Caki2 (cell line): ENCODE measurements at regions not wholly inside any gene's neighbourhood (a gene's known extent, or its start where the extent isn't known, plus 50 kb on each side); places are given as distances from the start of the nearest gene placed in this dataset.

Experiments used
- DNase-seq: peaks from one replicate; pipeline ENCODE4 v3.0.0-alpha.2; 2015; ENCODE audit warnings: low read depth
- in situ Hi-C: cut with HindIII; loops from 2 replicates; pipeline ENCODE4 v1.10.0; 2016; ENCODE audit warnings: low sequenced_read_pairs, low pct_unique_long_range_greater_than_20kb, mixed read lengths

DNA sequence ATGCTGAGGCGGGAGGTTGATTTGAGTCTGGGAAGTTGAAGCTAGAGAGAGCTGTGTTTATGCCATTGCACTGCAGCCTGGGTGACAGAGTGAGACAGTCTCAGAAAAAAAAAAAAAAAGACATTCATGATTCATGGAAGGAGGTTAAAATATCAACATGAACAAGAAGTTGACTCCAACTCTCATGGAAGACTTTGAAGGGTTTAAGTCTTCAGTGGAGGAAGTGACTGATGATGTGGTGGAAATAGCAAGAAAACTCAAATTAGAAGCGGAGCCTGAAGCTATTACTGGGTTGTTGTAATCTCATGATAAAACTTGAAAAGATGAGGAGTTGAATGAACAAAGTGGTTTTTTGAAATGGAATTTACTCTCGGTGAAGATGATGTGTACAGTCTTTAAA, 491.8 kb downstream of the SQOR start:
- in situ Hi-C loops: no loop called here

DNA sequence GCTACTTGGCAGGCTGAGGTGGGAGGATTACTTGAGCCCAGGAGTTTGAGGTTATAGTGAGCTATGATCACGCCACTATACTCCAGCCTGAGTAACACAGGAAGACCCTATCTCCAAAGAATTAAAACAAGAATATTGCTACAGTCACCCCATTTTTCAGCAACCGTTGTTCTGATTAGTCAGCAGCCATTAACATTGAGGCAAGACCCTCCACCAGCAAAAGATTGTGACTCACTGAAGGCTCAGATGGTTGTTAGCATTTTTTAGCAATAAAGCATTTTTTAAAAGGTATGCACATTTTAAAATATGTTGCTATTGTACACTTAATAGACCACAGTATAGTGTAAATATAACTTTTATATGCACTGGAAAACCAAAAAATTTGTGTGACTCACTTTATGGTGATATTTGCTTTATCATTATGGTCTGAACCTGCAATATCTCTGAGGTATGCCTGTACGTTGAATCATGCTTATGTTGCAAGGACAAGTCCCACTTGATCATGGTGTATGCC, 492.6 kb downstream of the SQOR start:
- in situ Hi-C loops: no loop called here
- DNase-seq: no peak

More for the DNA sequence above, 491.8 kb downstream of the SQOR start:
- no peak for DNase-seq

DNA sequence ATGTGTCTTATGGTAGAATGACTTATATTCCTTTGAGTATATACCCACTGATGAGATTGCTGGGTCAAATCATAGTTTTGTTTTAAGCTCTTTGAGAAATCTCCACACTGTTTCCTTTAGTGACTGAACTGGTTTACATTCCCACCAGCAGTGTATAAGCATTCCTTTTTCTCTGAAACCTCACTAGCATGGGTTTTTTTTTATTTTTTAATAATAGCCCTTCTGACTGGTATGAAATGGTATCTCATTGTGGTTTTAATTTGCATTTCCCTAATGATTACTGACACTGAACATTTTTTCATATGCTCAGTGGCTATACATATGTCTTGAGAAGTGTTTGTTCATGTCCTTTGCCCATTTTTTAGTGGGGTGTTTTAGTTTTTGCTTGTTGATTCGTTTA, 494.3 kb downstream of the SQOR start:
- in situ Hi-C loops: no loop called here
- no peak for DNase-seq

DNA sequence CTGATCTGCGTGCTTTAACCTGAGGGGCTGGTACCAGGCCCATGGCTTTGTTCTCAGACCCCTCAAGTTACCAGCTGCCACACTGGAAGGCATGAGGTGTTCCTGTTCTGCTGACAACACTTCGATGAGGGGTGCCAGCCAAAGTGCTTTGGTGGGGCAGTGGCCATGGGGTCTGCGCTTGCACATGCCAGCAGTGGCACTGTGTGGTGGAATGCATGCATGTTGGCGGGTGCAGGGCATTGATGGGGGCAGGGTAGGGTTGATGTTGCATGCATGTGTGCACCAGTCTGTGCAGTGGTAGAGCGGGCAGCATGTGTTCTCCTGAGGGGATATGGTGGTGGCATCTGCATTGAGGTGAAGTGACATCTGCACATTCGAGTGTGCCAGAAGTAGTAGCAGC, 497.0 kb downstream of the SQOR start:
- no peak for DNase-seq
- in situ Hi-C loops: no loop called here

DNA sequence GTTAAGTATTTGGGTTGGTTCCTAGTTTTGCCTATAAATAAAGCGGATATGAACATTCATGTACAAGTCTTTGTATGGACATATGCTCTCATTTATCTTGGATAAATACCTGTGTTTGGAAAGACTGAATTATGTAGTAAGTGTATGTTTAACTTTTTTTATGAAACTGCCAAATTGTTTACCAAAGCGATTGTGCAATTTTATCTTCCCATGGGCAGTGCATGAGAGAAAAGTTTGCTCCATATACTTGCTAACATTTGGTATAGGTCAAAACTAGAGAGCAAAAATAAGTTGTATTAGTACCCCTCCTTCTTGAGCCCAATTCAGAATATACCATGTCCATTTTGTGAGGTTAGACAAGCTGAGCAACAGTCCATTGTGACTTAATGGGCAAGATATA, 502.6 kb downstream of the SQOR start:
- in situ Hi-C loops: no loop called here
- DNase-seq: no peak

DNA sequence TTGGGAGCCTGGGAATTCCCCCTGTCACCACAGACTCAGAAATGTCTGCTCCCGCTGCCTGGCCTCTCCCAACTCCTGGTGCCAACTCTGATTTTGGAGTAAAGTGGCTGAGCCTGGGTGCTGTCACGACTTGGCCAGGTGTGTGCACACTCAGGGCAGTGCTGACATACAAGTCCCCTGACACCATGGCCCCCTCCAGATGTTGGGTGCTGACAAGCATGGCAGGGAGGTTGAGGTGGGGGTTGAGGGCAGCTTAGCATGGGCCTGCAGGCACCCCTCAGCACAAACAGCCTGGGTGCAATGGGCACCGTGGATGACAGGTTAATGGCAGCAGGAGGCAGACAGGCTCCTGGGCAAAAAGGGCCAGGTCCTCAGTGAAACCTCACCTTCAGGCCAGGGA, 511.2 kb downstream of the SQOR start:
- DNase-seq: no peak
- in situ Hi-C loops: no loop called here

DNA sequence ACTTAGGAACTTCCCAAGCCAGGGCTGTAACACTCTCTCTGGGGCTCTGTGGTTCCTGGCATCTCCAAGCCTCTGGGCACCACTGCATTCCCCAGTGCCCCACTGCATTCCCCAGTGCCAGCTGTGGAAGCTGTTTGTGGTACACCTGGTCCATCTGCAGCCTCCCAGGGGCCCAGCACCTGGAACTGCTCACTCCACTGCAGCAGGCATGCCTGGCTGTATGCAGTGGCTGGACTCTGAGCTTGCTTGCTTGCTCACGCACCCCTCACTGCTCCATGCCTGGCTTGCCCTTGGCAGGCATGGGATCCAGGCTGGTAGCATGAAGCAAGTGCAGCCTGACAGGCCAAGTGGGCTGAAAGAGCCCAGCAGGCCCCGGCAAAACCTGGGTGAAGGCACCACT, 512.1 kb downstream of the SQOR start:
- DNase-seq: no peak
- in situ Hi-C loops: no loop called here

DNA sequence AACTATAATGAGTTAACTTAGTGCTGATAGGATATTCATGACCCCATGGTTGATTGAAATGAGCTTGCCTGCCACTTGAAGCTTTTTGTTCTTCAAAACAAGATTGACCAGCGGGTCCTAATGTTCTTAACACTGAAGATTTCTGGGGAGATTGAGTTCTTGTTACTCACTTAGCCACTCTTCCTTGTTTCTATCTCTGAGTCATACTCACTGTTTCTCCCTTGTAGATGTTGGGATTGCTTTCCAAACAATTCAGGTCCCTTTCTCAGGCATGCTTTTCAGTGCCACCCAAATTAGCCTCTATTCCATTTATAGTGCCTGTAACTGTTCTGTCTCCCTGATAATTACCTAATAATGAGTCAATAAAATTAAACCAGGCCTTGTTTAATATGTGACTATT, 517.0 kb downstream of the SQOR start:
- no peak for DNase-seq
- in situ Hi-C loops: no loop called here

DNA sequence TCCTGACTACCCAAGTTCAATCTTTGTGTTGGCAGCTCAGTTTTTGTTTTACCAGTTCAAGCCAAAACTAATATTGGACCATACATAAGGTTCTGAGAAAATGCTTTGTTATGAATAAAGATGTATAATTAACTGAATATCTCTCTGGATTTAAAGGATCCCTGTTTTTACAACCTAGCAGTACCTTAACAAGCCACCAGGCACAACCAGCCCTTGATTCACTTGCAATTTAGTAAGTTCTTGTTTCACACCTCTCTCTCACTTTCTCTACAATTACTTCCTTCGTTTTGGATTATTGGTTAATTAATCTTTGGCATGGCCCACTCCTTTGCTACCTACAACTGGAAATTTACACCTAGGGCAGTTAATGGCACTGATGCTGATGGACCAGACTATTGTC, 531.9 kb downstream of the SQOR start:
- in situ Hi-C loops: no loop called here
- DNase-seq: no peak

DNA sequence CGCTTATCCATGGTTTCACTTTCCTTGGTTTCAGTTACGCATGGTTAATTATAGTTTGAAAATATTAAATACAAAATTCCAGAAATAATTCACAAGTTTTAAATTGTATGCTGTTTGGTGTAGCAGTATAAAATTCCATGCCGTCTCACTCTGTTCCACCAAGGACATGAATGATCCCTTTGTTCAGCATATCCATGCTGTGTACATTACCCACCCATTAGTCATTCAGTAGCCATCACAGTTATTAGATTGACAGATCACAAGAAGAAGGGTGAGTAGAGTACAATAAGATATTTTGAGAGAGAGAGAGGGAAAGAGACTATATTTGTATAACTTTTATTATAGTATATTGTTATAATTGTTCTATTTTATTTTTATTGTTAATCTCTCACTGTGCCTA, 535.5 kb downstream of the SQOR start:
- DNase-seq: no peak
- in situ Hi-C loops: no loop called here

DNA sequence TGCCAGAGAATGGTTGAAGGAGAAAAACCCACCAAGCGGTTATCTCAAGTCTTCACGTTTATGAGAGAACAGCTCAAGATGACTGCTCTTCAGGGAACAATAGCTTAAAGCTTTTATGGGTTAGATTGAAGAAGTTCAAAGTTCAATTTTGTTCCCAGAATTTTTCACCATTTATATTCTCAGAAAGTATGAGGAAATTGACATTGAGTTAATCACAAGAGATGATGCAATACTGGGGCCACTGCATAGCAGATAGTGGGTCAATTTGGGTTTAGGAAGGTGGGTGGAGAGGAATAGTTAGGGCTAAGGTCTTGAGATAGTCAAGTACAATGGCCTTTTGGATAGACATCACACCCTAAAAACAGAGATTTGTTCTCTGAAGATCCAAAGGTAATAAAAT, 539.3 kb downstream of the SQOR start:
- no peak for DNase-seq
- in situ Hi-C loops: no loop called here

DNA sequence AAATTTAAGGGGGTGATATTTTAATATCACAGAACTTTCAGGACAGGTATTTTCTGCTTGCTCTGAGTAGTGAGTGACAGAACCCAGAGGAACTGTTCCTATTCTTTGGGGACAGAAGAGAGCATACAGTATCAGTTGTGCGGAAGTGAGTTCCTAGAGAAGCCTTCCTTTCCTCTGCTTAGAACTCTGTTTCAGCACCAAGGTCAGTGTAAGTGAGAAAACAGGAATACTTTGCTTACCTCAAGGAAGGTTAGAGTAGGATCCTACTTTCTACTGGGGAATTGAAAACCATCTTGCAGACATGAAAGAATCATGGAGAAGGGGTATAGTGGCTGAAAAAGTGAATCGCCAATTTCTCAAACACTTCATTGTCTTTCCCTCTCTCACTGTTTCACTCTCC, 542.4 kb downstream of the SQOR start:
- no peak for DNase-seq
- in situ Hi-C loops: no loop called here

DNA sequence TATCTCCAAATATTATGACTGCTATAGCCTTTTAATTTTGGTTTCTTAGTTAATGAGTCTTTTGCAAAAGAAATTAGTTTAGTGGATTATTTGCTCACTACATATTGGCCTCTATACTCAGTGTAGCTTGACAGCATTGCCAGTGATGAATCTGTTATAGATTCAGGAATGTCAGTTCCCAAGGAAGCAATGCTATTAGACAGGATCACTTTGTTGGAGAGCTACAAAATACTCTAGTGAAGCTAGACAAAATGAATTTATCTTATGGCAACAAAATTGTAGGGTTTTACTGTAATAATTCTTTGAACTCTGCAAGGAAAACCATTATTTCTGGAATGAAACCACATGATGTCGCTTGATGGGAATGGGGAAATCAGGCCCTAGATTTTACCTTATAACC, 543.3 kb downstream of the SQOR start:
- in situ Hi-C loops: no loop called here
- DNase-seq: no peak

DNA sequence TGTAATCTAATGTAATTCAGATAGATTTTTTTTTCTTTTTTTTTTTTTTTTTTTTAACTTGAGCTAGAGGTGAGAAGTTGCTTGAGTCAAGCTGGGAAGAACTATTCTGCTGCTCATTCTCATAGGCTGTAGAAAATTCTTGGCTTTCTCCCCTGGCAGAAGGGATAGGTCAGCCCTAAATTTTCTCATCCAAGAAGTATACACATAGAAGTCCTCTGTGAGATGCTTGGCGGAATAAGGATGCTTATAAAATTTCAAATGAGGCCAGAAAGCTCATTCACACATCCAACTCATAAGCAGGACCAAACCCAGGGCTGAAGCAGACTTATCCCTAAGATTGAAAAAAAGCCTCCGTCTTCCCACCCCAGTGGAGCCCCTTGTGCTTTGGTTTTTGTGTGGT, 572.5 kb downstream of the SQOR start:
- in situ Hi-C loops: no loop called here
- DNase-seq: no peak

DNA sequence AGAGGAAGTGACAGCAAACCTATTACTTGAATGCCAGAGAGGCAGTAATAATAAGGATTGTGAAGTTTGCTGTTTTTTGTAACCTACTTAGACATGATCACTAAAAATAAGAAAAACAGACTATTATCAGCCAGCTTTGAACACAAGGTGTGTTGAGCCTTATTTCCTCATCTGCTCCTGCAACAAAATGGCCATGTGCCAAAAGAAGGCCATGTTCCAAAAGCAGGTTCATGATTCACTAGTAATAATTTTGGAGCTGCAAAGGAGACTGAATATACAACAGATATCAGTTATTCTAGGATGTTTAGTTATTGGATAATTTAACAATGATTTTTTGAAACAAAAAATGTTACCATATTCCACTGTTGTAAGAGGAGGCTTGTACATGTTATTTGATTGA, 578.7 kb downstream of the SQOR start:
- in situ Hi-C loops: no loop called here
- no peak for DNase-seq

DNA sequence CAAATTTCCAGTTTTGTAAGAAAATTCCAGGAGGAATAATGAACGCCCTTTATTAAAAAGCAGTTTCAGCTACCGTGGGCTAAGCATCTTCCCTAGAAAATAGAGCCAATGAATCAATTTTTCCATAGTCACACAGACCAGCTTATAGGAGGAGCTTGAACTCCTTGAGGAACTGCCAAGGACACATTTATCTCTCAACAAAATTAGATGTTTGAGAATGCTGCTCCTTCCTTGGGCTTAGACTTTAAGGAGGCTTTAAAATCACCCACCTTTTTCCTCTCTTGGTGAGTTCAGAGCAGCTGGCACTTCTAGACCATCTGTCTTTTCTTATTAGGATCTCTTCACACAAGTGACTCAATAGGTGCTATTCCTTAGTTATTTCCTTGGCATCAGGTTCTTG, 588.0 kb downstream of the SQOR start:
- in situ Hi-C loops: no loop called here
- no peak for DNase-seq

DNA sequence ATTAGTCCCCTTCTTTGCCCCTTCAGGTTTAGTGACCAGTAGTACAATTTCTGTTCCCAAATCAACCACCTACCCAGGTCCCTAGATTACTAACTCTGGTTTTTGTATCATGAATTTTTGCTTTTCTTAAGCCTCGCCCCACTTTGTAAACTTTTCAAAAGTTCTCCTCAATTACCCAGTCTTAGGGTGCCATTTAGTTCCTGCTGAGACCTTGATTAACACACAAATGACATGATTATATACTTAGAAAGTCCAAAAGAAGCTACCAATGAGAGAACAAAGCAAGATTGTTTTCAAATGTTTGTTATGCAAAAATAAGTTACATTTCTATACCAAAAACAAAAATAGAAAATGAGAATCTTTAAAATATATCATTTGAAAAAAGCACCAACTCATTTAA, 594.4 kb downstream of the SQOR start:
- DNase-seq: no peak
- in situ Hi-C loops: no loop called here

DNA sequence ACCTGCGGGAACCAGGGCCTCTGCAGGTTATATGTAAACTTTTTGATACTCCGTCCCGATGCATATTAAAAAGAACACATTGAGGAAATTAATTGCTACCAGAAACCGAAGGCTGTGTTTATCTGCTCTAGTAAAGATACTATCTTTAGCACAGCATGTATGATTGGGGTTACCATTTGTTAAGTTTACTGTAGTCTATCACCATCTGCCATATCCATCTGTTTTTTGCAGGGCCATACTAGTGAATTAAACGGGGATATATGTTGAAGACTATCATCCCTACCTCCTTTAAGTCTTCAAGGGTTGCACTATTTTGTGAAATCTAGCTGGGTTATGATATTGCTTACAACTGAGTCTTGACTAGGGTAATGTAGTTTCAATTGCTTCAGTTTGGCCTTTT, 597.0 kb downstream of the SQOR start:
- DNase-seq: no peak
- in situ Hi-C loops: no loop called here

DNA sequence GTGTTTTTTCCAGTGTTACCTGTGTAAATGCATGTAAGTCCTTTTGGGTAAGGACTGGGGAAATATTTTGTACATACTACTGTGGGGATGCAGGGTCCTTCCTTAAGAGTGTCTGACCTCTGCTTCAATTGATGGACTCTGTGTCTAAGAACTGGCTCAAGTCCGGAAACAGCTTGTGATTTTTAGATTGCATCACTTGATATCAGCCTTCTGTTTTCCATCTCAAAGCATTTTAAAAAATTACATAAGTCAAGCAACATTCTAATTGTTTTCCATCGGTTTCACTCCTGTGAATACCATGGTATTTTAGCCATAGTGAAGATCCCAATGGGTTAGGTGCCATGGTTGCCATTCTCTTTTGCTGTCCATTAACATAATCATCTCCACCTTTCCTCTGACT, 597.6 kb downstream of the SQOR start:
- no peak for DNase-seq
- in situ Hi-C loops: no loop called here

DNA sequence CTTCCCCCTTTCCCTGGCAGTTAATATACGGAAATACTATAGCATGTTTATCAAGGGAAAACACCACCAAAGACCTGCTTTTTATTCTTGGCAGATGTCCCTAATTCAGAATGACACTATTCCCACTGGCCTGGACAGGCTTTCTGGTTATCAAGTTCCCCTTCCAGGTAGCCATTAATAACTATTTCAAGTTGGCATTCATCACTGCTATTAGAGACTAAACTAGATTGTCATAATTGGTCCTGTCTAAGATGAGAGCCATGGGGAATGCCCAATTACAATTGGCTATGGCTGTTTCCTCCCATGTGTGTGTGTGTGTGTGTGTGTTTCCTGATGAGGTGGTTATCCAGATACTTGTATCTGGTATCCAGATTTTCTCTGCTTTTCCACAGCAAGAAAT, 608.1 kb downstream of the SQOR start:
- DNase-seq: no peak
- in situ Hi-C loops: no loop called here

DNA sequence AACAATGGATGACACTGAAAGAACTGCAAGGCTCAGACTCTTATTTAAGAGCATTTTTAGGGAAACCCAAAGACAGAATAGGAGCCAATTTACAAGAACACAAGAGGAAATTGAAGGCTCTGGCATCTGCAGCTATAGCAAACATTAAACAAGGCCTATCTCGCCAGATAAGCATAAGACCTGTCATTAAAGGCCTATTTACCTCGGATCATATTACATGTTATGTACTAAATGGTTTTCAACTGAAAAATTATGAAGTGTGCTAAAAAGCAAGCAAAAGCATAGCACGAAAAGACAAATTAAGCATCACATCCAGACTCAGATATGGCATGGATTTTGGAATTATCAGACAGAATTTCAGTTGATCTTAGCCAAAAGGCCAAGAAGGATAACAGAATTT, 617.1 kb downstream of the SQOR start:
- in situ Hi-C loops: no loop called here
- no peak for DNase-seq
